ENCODE measurements at regions not wholly inside any gene's neighbourhood (a gene's known extent, or its start where the extent isn't known, plus 50 kb on each side); places are given as distances from the start of the nearest gene placed in this dataset.

- CTCF ChIA-PET: no interaction called here
- no peak overlapping the region for H3K4me3 ChIP-seq (ENCODE audit: low read depth, low read length)
- POLR2A ChIA-PET: no interaction called here
- TF ChIP-seq, protein P1, sequence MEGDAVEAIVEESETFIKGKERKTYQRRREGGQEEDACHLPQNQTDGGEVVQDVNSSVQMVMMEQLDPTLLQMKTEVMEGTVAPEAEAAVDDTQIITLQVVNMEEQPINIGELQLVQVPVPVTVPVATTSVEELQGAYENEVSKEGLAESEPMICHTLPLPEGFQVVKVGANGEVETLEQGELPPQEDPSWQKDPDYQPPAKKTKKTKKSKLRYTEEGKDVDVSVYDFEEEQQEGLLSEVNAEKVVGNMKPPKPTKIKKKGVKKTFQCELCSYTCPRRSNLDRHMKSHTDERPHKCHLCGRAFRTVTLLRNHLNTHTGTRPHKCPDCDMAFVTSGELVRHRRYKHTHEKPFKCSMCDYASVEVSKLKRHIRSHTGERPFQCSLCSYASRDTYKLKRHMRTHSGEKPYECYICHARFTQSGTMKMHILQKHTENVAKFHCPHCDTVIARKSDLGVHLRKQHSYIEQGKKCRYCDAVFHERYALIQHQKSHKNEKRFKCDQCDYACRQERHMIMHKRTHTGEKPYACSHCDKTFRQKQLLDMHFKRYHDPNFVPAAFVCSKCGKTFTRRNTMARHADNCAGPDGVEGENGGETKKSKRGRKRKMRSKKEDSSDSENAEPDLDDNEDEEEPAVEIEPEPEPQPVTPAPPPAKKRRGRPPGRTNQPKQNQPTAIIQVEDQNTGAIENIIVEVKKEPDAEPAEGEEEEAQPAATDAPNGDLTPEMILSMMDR (IDR thresholded peaks at IDR 0.05; ENCODE audit: insufficient read depth, low read length, missing control alignments): peak; percentile 38
- no peak for DNase-seq (ENCODE audit: low read depth, low spot score)
These were observed 101.5 kb upstream of the TMEM72 start for GRCh38 chr10:44809647-44810046.

DNA sequence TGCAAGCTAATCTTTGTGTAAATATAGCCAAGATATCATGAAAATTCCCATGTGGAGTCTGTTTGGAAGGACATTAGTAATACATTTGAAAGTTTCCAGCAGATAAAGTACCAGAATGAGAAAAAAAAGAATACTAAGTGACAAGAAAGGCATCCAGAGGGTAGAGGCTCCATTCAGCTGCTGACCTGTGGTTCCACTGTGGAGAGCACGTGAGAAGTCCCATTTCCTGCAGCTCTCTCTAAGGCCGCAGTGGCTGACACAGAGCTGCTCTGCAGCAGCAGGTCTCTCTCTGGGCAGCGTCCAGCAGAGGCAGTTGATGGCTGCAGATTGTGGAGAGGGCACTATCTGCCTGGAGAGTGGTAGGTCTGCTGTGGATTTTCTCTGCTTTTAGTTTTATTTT, 100.1 kb upstream of the TMEM72 start:
- ChIA-PET CTCF (no interaction called here), POLR2A (no interaction called here)
- no peak overlapping the region for H3K4me3 ChIP-seq (ENCODE audit: low read depth, low read length)
- no peak for DNase-seq (ENCODE audit: low read depth, low spot score)
- TF ChIP-seq, protein P1 (IDR thresholded peaks at IDR 0.05; ENCODE audit: insufficient read depth, low read length, missing control alignments): no peak

- POLR2A ChIA-PET: no interaction called here
- CTCF ChIA-PET: no interaction called here
- no peak overlapping the region for H3K4me3 ChIP-seq (ENCODE audit: low read depth, low read length)
These were observed 97.9 kb upstream of the TMEM72 start for GRCh38 chr10:44813201-44813600.

DNA sequence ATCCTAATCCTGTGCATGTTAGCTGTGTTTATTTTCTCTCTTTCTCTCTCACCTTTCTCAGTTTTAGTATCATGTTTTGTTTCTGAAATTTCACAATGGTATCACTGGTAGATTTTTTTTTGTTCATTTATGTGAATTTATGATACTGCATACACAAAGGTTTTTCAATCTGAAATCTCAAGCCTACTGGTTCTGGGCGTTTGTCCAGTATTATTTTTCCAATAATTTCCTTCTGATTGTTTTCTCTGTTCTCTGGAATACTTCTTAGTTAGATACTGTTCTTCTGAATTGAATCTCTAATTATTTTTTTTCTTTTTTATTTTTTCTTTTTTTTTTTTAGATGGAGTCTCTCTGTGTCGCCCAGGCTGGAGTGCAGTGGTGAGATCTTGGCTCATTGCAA, 96.2 kb upstream of the TMEM72 start:
- no peak overlapping the region for H3K4me3 ChIP-seq (ENCODE audit: low read depth, low read length)
- POLR2A ChIA-PET: interaction anchor here (0.7 kb wide), 1 partner anchor 62 kb away, joined by 3 read pairs; no protein-coding TSS in a partner anchor
- TF ChIP-seq, protein P1 (IDR thresholded peaks at IDR 0.05; ENCODE audit: insufficient read depth, low read length, missing control alignments): no peak
- CTCF ChIA-PET: interaction anchor here (1.2 kb wide), 1 partner anchor 8 kb away, joined by 3 read pairs; no protein-coding TSS in a partner anchor
- DNase-seq (ENCODE audit: low read depth, low spot score): no peak

More at GRCh38 chr10:44813201-44813600, 97.9 kb upstream of the TMEM72 start:
- no peak for DNase-seq (ENCODE audit: low read depth, low spot score)
- TF ChIP-seq, protein P1 (IDR thresholded peaks at IDR 0.05; ENCODE audit: insufficient read depth, low read length, missing control alignments): no peak

DNA sequence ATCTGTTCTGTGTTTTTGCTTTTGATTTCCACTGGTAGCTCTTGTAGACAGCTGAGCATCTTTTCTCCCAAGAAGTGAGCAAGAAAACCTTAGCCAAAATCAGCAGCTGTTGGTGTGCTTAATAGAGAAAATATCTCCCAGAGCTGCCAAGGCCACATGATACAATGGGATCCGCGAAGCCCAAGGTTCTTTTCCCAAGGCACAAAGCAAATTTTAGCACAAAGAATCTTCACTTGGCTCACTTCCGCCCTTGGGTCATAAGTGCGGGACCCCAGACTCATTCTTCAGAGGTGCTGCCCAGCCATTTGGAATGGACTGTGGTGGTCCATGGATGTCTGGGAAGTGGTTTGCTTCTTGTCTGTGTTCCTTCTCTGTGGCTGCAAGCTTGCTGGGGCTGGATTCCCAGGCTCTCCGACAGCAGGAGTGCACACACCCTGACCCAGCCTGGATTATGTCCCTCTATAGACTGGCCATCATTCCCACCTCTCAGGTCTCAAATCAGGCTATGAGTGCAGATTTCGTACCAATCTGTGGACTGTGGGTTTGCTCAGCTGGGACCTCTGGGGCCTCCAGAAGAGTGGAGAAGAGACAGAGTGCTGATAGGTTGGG, 93.0 kb upstream of the TMEM72 start:
- CTCF ChIA-PET: interaction anchor here (1.0 kb wide), 1 partner anchor 84 kb away, joined by 3 read pairs; no protein-coding TSS in a partner anchor
- DNase-seq (ENCODE audit: low read depth, low spot score): no peak
- TF ChIP-seq, protein P1 (IDR thresholded peaks at IDR 0.05; ENCODE audit: insufficient read depth, low read length, missing control alignments): no peak
- POLR2A ChIA-PET: no interaction called here
- H3K4me3 ChIP-seq (ENCODE audit: low read depth, low read length): no peak overlapping the region

DNA sequence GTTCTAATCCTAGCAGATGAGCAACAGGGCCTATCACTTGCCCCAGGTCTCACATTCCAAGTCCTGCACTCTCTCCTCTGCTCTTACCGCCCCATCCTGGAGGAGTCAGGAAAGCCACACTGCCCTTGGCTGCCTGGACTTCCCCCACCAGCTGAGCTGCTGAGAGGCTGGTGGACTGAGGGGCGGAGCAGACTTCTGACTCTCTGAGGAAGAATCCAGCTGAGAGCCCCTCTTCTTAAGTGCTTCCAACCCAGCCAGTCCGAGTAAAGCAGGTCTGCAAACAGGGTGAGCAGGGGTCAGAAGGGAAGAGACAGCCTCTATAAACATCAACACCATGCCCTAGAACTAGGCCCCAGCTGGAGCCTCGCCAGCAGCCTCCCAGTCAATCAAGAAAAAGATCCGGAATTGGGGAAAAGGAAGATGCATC, 92.4 kb upstream of the TMEM72 start:
- DNase-seq (ENCODE audit: low read depth, low spot score): no peak
- ChIA-PET CTCF (interaction anchor here (1.0 kb wide), 1 partner anchor 85 kb away, joined by 3 read pairs; no protein-coding TSS in a partner anchor), POLR2A (no interaction called here)
- no peak overlapping the region for H3K4me3 ChIP-seq (ENCODE audit: low read depth, low read length)
- TF ChIP-seq, protein P1 (IDR thresholded peaks at IDR 0.05; ENCODE audit: insufficient read depth, low read length, missing control alignments): no peak
